Parathyroid adenoma (tissue), 2 donors: ENCODE measurements at regions not wholly inside any gene's neighbourhood (a gene's known extent, or its start where the extent isn't known, plus 50 kb on each side); places are given as distances from the start of the nearest gene placed in this dataset.

Source experiments
- H2AFZ ChIP-seq: fragments of 300-600 bp; sonication (generic); one replicate; pipeline ENCODE4 v1.7.0; 2017; ENCODE audit warnings: antibody characterized with exemption, mild to moderate bottlenecking
- H3K27ac ChIP-seq: fragments of 300-600 bp; sonication (generic); one replicate; pipeline ENCODE4 v1.7.0; 2017
- H3K27me3 ChIP-seq: fragments of 300-600 bp; sonication (generic); one replicate; pipeline ENCODE4 v1.7.0; 2017; ENCODE audit warnings: low read length; ENCODE audit not compliant: control insufficient read depth, insufficient read depth
- H3K36me3 ChIP-seq: fragments of 300-600 bp; sonication (generic); one replicate; pipeline ENCODE4 v1.7.0; 2017; ENCODE audit warnings: low read length; ENCODE audit not compliant: control insufficient read depth, insufficient read depth
- H3K4me1 ChIP-seq: fragments of 300-600 bp; sonication (generic); one replicate; pipeline ENCODE4 v1.7.0; 2017; ENCODE audit warnings: control low read depth
- H3K4me2 ChIP-seq: fragments of 300-600 bp; sonication (generic); one replicate; pipeline ENCODE4 v1.7.0; 2017; ENCODE audit warnings: low read length
- H3K4me3 ChIP-seq: fragments of 300-600 bp; sonication (generic); one replicate; pipeline ENCODE4 v1.7.0; 2017; ENCODE audit warnings: low read depth, low read length
- H3K79me2 ChIP-seq: fragments of 300-600 bp; sonication (generic); one replicate; pipeline ENCODE4 v1.7.0; 2017; ENCODE audit warnings: control low read depth
- H3K9ac ChIP-seq: fragments of 300-600 bp; sonication (generic); one replicate; pipeline ENCODE4 v1.7.0; 2017; ENCODE audit warnings: mild to moderate bottlenecking
- H3K9me3 ChIP-seq: fragments of 300-600 bp; sonication (generic); one replicate; pipeline ENCODE4 v1.7.0; 2017; ENCODE audit warnings: low read length; ENCODE audit not compliant: control insufficient read depth
- TF ChIP-seq, protein P1 (sequence below): fragments of 300-600 bp; sonication (generic); IDR thresholded peaks from one replicate; pipeline ENCODE4 v1.7.0; 2017; ENCODE audit warnings: antibody characterized with exemption, mild to moderate bottlenecking
- donor health status: primary hyperparathyroidism.

DNA sequence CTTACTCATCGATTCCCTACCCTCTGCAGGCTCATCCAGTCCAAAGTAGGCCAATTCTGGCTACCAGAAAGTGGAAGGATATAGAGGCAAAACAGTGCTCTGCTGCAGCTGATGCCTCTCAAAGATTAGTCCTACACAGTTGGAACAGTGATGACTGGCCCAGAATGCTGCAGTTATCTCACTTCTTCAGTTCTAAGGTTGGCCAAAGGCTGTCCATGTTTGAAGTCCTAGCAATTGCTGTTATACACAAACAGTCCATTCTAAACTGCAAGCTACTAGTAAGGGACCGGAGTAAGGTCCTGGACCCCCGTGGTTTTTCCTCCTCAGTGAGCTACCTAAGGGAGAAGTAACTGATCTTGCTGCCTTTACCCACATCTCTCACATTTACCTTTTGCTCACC, 129.1 kb upstream of the NRIP1 start:
- H3K4me2 ChIP-seq, result no peak overlapping the region
- no peak overlapping the region for H3K27ac ChIP-seq
- H2AFZ ChIP-seq, result no peak overlapping the region
- no peaks in the 10 kb centered on the region for H3K79me2 ChIP-seq
- no peaks in the 10 kb centered on the region for H3K4me1 ChIP-seq
- H3K9ac ChIP-seq, result no peak overlapping the region
- H3K9me3 ChIP-seq, result no peaks in the 10 kb centered on the region
- no peaks in the 10 kb centered on the region for H3K36me3 ChIP-seq
- TF ChIP-seq, protein P1, sequence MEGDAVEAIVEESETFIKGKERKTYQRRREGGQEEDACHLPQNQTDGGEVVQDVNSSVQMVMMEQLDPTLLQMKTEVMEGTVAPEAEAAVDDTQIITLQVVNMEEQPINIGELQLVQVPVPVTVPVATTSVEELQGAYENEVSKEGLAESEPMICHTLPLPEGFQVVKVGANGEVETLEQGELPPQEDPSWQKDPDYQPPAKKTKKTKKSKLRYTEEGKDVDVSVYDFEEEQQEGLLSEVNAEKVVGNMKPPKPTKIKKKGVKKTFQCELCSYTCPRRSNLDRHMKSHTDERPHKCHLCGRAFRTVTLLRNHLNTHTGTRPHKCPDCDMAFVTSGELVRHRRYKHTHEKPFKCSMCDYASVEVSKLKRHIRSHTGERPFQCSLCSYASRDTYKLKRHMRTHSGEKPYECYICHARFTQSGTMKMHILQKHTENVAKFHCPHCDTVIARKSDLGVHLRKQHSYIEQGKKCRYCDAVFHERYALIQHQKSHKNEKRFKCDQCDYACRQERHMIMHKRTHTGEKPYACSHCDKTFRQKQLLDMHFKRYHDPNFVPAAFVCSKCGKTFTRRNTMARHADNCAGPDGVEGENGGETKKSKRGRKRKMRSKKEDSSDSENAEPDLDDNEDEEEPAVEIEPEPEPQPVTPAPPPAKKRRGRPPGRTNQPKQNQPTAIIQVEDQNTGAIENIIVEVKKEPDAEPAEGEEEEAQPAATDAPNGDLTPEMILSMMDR, result no peak
- no peak overlapping the region for H3K4me3 ChIP-seq
- H3K27me3 ChIP-seq, result no peaks in the 10 kb centered on the region

DNA sequence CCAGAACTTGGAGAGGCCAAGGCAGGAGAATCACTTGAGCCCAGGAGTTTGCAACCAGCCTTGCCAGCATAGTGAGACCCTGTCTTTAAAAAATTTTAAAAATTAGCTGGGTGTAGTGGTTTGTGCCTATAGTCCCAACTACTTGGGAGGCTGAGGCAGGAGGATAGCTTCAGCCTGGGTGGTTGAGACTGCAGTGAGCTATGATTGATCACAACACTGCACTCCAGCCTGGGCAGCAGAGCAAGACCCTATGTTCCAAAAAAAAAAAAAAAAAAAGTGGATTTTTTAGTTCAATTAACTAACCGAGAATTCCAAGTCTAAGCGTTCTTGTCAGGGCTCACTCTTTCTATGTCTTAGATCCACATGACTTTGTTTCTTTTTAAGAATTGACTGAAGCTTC, 130.3 kb upstream of the NRIP1 start:
- Histone ChIP-seq H3K9ac (no peak overlapping the region), H3K79me2 (no peaks in the 10 kb centered on the region), H3K4me2 (no peak overlapping the region), H3K27me3 (no peaks in the 10 kb centered on the region), H3K4me3 (no peak overlapping the region), H3K9me3 (no peaks in the 10 kb centered on the region), H2AFZ (no peak overlapping the region), H3K36me3 (no peaks in the 10 kb centered on the region), H3K4me1 (no peaks in the 10 kb centered on the region), H3K27ac (no peak overlapping the region)
- TF ChIP-seq, protein P1, result no peak

DNA sequence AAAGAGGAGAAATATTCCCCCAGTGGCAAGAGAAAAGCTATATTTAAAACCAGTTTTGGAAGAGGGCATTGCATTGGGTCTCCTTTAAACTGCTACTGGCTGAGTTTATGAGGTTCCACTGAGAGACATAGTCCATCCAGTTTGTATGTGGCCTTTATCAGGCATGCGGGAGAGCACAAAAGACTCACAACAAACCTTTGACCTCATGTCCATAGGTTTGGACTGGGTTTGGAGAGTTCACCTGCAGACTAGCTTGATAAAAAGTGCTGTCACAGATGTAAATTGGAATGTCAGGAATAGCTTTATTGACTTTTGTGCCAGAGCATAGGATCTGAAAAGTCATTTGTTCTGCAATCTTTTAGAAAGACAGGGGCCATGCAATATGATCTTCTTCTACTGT, 131.0 kb upstream of the NRIP1 start:
- Histone ChIP-seq H3K27me3 (no peaks in the 10 kb centered on the region), H3K27ac (no peak overlapping the region), H3K4me1 (no peaks in the 10 kb centered on the region), H2AFZ (no peak overlapping the region), H3K4me2 (no peak overlapping the region), H3K9ac (no peak overlapping the region), H3K9me3 (no peaks in the 10 kb centered on the region), H3K36me3 (no peaks in the 10 kb centered on the region), H3K79me2 (no peaks in the 10 kb centered on the region), H3K4me3 (no peak overlapping the region)
- TF ChIP-seq, protein P1, result no peak

DNA sequence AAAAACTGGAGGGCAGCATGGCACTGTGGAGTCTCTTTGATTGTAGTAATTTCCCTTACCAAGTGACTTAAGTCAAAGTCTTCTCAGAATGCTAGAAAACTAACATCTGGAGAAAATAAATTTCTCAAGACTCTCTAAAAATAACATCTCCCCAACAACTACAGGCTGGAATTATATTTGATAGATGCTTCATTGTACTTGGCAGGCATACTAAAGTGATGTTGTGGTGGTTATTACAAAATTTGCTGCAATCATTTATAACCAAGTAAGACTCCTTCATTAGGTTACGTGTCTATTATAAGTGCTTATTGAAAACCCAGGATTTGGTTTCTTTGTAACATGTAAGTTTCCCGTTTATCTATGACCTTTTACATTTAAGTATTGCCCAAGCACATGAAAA, 132.9 kb upstream of the NRIP1 start:
- H3K4me3 ChIP-seq, result no peak overlapping the region
- no peaks in the 10 kb centered on the region for H3K79me2 ChIP-seq
- no peak overlapping the region for H3K27ac ChIP-seq
- H3K9ac ChIP-seq, result no peak overlapping the region
- no peaks in the 10 kb centered on the region for H3K27me3 ChIP-seq
- H3K4me2 ChIP-seq, result no peak overlapping the region
- TF ChIP-seq, protein P1, result no peak
- H3K4me1 ChIP-seq, result no peaks in the 10 kb centered on the region
- H3K36me3 ChIP-seq, result no peaks in the 10 kb centered on the region
- no peaks in the 10 kb centered on the region for H3K9me3 ChIP-seq
- no peak overlapping the region for H2AFZ ChIP-seq
